ENCODE measurements at regions not wholly inside any gene's neighbourhood (a gene's known extent, or its start where the extent isn't known, plus 50 kb on each side); places are given as distances from the start of the nearest gene placed in this dataset.
"Not testable (repeated sequence)": the region's sequence is repeated elsewhere in the genome, so short reads cannot be mapped to it uniquely, and the experiment has no call there.

DNA sequence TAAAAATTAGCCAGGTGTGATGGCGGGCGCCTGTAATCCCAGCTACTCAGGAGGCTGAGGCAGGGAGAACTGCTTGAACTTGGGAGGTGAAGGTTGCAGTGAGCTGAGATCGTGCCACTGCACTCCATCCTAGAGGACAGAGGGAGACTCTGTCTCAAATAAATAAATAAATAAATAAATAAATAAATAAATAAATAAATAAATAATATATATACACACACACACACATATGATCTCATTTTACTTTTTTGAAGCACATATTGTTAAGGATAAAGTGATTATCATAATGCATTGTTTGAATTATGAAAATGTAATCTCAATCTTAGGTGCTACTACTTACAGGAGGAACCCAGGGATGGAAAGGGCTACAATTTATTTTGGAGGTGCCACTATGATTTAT lies 130.5 kb upstream of the PCDH7 start:
- DNase-seq (ENCODE audit: low read depth in 2 of 2): not testable (repeated sequence)

DNA sequence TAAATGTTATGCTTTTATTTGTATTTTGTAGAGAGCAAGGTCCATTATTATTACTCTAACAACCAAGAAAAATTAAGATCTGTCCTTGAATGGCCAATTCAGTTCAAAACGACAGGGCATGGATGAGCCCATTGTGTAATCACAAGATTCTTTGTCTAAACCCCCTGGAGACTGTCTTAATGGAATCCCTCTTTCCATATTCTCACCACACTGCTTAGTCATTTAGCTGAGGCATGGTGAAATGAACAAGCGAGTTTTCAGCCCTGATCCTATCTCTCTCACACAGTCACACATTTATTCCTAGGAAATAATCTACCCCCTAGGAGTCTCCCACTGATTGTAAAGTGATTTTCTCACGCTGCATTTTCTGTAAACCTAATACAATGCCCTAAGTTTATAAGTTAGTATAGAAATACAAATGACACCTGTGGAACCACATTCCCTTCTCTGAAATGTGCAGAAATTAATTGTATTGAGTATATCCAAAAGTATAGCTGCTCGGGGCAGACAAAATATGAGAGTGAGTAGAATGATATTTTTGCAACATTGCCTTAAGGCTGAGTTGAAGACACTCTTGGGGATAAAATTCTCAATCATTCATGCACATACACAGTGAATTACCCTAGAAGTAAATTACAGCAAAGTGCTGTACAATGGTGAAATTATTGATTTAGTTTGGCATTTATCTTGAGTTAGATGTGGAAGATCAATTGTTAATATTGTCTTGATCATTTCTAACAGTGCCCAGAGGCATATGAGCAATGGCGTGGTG lies 119.7 kb upstream of the PCDH7 start:
- DNase-seq (ENCODE audit: low read depth in 2 of 2): no peak

DNA sequence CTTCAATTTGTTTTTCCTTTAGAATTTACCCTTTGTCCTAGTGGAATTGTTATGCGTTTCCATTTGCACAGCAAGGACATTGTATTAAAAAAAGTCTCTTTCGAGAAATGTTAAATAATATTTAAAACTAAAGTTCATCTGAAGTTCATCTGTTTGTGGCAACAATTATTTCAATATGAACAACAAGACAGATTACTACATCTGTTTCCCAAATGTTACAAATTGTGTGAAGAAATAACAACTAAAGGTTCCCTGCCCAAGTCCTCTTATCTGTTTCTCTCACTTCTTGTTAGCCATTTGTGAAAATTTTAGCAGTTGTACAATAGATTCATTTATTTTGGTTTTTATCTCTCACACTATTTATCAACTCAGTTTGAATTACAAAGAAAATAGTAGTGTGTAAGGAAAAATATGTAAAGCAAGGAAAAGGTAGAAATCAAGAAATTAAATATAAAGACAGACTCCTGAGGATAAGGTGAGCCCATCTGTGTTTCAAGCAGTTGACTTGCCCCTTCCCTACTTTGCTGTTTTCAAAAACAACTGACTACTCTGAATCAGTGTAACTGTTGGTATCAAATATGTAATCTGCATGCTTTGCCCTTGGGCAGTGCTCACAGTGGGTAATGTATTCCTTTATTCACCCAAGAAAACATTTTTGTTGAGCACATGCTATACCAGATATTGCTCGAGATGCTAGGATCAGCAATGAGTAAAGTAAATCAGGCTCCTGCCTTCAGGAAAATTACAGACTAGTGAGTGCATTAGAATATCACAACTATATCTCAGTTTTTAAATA lies 118.9 kb upstream of the PCDH7 start:
- no peak for DNase-seq (ENCODE audit: low read depth in 2 of 2)

DNA sequence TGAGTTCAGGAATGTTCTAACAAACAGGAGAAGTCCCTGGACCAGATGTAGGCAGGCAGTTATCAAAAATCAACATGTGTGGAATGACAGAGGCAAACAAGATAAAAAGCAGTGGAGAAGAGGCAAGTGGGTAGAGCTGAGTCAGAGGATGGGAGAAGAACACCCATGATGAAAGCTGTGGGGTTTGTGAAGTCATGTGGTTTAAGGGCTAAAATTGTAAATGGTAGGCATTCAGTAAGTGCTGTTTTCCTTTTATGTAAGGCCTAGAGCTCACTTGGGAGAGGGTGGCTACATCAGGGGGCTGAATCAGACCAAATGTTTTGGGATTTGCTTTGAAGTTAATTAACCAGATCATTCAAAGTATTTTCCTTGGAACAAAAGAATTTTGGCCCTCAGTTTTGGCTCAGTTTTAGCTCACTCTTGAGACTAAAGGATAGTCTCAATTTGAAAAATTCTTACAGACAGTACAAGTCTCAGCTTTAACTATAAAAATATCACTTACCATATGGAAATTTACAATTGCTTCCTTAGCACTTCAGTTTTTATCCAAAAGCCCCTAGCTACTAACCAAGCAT lies 114.5 kb upstream of the PCDH7 start:
- no peak for DNase-seq (ENCODE audit: low read depth in 2 of 2)

DNA sequence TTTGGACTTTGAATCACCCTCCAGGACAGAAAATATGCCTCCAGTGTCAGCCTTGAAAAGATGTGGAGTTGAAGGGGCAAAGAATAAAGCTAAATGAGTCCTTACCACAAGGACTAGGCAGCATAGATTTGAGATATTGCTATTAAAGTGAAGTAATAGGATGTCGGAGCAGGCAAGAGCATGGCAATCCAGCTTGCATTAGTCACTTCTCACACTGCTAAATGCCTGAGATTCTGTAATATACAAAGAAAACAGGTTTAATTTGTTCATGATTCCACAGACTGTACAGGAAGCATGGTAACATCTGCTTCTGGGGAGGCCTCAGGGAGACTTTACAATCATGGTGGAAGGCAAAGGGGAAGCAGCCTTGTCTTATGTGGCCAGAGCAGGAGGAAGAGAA lies 109.8 kb upstream of the PCDH7 start:
- no peak for DNase-seq (ENCODE audit: low read depth in 2 of 2)

DNA sequence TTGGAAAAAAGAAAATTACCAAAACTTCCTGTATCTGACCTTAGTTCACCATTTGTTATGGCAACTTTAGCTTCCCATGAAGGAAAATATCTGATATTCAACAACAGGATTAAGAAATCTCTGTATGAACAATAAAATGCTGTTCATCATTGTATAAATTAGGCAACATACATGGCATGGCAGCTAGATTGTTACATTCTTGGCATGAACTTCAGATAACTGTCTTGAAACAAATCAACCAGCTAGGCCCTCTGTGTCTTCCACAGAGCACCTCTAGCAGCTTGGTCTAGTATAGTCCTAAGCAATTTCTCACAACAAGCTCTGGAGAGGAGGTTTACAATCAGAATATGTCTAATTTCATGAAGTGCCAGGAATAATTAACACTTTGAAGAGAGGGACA lies 105.4 kb upstream of the PCDH7 start:
- DNase-seq (ENCODE audit: low read depth in 2 of 2): no peak

DNA sequence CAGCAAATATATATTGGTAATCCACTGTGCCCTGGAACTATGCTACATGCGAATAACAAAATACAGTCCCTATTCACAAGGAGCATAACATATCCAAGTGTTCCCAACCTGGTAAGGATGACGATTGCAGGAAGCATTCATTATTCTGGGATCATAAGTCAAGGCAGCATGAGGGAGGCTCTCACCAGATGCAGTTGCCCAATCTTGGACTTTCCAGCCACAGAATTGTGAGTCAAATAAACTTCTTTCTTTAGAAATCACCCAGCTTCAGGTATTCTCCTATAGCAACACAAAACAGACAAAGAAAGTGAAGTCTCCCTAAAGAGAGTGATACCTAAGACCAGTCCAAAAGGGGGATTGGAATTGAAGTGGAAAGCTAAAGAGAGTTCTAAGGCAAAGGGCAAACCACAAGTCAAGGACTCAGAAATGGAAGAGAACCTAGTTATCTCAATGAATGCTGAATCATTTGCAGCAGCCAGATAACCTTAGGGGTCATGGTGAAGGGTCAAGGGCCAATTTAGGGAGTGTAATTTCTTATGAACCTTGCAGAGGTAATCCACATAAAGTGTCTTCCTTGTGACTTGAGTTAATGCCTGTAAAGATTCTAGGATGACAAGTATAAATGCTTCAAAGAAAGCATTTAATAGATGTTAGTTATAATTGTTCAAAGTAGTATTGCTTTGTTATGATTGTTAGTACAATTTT lies 103.1 kb upstream of the PCDH7 start:
- no peak for DNase-seq (ENCODE audit: low read depth in 2 of 2)

DNA sequence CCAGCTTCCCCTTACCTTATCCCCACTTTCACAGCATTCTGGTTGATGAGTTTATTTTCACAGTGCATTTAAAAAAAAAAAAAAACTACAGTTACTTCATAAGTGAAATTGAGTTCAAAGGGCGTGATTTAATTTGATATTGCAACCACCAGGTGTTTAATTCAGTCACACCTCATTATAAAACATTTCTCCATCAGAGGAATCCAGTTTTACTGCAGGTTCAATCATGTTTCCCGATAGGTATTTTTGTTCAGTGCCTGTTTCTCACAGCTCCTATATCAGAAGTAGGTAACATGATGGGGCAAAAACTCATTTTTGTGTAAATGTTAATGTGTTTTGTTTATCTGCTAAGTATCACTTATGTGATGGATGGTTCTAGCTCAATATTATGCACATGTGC lies 102.3 kb upstream of the PCDH7 start:
- DNase-seq (ENCODE audit: low read depth in 2 of 2): no peak

DNA sequence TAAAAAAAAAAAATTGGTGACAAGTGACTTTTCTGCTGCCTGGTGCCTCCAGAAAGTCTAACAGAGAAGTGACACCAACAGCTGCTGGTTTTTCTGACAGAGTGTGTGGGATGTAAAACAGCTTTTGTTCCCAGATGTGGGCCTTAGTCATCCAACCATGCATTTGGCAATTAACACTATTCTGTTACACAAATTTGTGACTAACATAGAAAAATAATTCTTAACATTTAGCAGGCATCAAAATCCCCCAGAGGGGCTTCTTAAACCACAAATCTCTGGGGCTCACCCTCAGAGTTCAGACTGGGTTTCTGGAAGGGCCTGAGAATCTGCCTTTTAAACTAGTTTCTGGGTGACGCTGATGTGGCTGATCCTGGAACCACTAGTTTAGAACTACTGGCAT lies 100.5 kb upstream of the PCDH7 start:
- no peak for DNase-seq (ENCODE audit: low read depth in 2 of 2)

DNA sequence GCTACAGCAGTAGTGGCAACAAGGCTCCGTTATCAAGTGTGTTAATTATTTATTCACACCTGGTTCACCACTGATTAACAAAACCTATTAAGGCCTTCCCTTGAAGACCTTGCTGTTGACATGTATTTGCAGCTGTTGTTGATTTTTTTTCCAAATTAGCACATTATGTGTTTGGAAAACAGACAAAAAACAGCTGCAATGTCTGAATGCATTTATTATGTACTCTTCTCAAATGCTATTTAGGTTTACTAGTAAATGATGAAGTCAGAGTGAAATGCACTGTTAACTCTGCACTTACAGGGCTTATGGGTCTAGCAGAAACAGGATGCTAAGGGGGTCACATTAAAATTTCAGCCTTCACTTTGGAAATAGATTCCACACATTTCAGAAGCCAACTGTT lies 99.5 kb upstream of the PCDH7 start:
- DNase-seq (ENCODE audit: low read depth in 2 of 2): no peak

DNA sequence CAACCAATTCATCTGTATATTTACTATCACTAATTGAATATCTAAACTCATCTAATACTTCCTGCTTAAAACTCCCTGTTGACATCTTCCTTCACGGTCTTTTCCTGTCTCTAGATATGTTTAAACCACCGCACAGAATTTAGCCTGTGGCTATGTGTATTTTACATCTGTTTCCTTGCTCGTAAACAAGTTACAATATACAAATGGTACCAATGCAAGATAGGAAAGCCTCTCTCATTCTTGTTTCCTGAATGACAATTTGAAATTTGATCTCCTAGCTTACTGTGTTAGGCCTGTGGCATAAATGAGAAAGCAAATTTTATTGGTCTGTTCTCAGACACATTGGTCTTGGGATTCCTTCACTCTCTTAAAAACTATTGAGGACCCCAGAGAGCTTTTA lies 89.7 kb upstream of the PCDH7 start:
- DNase-seq (ENCODE audit: low read depth in 2 of 2): no peak

DNA sequence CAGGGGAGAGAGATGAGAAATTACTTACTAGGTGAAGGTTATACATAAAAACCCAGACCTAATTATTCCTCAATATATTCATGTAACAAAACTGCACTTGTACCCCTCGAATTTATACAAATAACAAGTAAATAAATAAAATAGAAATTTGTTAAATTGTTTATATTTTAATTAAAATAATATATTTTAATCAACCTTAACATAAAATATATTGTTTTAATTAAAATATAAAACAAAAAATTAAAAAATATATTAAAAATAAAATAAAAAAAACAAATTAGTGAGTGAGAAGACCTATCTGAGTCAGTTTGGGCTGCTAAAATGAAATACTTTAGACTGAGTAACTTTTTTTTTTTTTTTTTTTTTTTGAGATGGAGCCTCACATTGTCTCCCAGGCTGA lies 87.4 kb upstream of the PCDH7 start:
- DNase-seq (ENCODE audit: low read depth in 2 of 2): no peak

DNA sequence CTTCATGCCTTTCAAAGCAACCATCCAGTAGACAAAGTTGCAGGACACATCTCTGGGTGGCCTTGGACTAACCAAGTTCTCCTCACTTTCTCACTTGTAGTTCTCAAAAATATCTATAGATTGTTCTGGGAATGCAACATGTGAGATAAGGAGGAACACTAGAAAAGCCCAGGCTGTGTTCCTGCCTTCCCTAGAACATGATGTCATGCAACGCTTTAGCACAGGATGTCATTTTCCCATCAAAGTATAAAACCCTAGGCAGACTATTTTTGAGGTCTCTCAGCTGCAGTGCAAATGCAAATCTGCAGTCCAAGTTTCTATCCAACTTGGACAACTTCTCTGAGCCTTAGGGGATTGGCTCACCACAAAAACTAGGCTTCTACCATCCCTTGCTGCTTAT lies 78.8 kb upstream of the PCDH7 start:
- DNase-seq (ENCODE audit: low read depth in 2 of 2): no peak

DNA sequence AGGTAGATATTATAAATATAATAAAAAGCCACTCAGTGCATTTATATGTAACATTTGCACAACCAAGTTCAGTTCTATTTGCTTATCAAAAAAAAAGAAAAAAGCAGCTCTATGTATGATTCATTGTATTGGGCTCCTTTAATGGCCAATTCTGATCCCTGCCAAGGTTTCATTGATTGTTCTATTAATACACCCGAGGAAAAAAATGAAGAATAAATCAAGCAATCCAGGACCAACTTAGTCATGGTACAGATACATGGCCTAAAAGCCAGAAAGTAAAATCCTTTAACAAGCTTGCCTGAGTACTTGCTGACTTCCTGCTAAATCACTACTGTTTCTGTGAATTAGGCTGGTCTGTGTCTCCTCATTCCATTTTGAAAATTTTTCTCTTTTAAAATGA lies 77.6 kb upstream of the PCDH7 start:
- DNase-seq (ENCODE audit: low read depth in 2 of 2): no peak

DNA sequence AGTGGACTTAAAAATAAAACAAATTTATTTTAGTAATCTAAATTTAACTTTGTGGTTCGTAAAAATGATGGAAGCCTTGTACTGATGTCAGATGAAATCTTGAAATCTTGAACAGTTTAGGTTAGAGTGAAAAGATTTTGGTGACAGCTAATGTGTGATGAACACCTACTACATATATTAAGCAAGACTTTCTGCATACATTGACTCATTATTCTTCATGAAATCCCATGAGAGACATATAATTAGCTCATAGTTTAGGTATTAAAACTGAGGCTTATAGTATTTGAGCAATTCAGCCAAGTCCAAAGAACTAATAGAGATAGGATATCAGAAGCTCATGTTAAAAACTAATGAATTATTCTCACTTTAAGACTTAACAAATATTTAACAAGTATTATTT lies 66.9 kb upstream of the PCDH7 start:
- DNase-seq (ENCODE audit: low read depth in 2 of 2): no peak

DNA sequence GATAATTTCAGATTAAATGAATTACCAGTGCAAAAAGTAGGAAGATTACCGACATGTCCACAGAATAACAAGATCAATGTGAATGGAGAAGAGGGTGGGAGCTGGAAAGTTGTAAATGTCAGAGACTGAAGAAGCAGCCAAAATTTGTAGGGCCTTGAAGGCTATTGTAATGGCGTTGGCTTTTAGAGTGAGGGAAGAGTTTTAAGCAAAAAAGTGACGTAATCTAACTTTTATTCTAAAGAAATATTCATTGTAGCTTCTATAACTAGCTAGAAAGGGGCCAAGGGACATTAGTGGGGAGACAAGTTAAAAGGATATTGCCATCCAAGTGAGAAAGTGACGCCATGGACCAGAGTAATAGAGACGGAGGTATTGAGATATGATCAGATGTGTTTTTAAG lies 63.3 kb upstream of the PCDH7 start:
- no peak for DNase-seq (ENCODE audit: low read depth in 2 of 2)

DNA sequence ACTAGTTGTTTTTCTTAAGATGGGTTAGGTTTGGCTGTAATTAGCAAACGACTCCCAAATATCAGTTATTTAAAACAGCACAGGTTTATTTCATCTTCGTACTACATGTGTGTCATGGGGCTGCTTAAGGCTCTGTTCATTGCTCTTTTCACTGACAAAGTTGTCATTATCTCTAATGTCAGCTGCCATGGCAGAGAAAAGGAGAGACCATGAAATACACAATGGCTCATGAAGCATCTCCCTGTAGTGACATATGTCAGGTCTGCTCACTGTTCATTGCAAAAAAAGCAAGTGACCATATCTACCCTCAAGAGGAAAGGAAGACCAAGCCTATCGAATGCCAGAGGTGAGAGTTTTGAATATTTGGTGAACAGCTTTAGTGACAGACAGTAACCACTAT lies 52.2 kb upstream of the PCDH7 start:
- DNase-seq (ENCODE audit: low read depth in 2 of 2): no peak

DNA sequence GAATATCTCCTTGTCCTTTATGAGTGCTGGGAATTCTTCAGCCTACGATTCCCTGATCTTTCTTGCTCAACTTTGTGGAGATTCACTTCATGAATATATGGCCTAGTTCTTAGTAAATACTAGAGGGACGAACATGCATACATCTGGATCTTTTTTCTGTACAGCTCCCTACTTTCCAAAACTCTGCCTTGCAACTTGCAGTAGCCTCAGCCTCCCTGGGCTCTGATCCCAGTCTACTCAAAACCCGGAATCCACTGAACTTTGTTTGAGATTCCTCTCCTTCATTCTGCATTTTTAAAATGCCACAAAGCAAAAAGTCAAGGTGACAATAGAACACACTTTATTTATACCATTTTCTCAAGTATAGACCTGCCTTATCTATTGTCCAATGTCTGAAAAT lies 50.0 kb upstream of the PCDH7 start:
- no peak for DNase-seq (ENCODE audit: low read depth in 2 of 2)

Measured in stimulated activated CD4-positive, alpha-beta T cell treated with anti-CD3 and anti-CD28 coated beads, Interleukin-15, amount 100 ng/mL, for 48 hours (primary cell).